Calu3 (cell line): ENCODE measurements at regions not wholly inside any gene's neighbourhood (a gene's known extent, or its start where the extent isn't known, plus 50 kb on each side); places are given as distances from the start of the nearest gene placed in this dataset.

Experiments used
- BruUV-seq: library from RNA; stranded (reverse); fragments of 400-500 nt; replicated peaks from 2 replicates; lab custom pipeline; 2021; lab: Mats Ljungman, UMichigan
- CTCF ChIA-PET: fragments of 300-600 bp; sonication (Branson Sonifier 250); formaldehyde crosslinking; loops from one replicate; lab custom pipeline; 2022; ENCODE audit warnings: antibody characterized with exemption; lab: Charles Lee
- DNase-seq: peaks from one replicate; pipeline ENCODE4 v3.0.0; 2022
- H3K27ac Mint-ChIP-seq: one replicate; pipeline ENCODE4 v1.8.0; 2022; ENCODE audit warnings: mixed read lengths; ENCODE audit not compliant: unreplicated experiment
- H3K27me3 Mint-ChIP-seq: one replicate; pipeline ENCODE4 v1.8.0; 2022; ENCODE audit warnings: mixed read lengths; ENCODE audit not compliant: unreplicated experiment
- H3K36me3 Mint-ChIP-seq: one replicate; pipeline ENCODE4 v1.8.0; 2022; ENCODE audit warnings: mild to moderate bottlenecking, moderate library complexity, mixed read lengths; ENCODE audit not compliant: insufficient read depth, unreplicated experiment
- H3K4me1 Mint-ChIP-seq: one replicate; pipeline ENCODE4 v1.8.0; 2022; ENCODE audit warnings: mild to moderate bottlenecking, low read depth, mixed read lengths; ENCODE audit not compliant: unreplicated experiment
- H3K4me3 Mint-ChIP-seq: one replicate; pipeline ENCODE4 v1.8.0; 2022; ENCODE audit warnings: mild to moderate bottlenecking, low read depth, moderate library complexity, mixed read lengths; ENCODE audit not compliant: unreplicated experiment
- H3K9me3 Mint-ChIP-seq: one replicate; pipeline ENCODE4 v1.8.0; 2022; ENCODE audit warnings: low read depth, mixed read lengths; ENCODE audit not compliant: unreplicated experiment
- CTCF ChIP-seq: fragments of 200-600 bp; IDR thresholded peaks from one replicate; pipeline ENCODE4 v1.8.0; 2022; ENCODE audit warnings: antibody characterized with exemption; ENCODE audit not compliant: unreplicated experiment
- intact Hi-C: fragments of 100-400 bp; cut with micrococcal nuclease; formaldehyde crosslinking; loops from one replicate; pipeline ENCODE4 v1.10.0; 2022; ENCODE audit not compliant: unreplicated experiment

- DNase-seq = no peak
- CTCF ChIA-PET = no interaction called here
- H3K27ac Mint-ChIP-seq = peak overlapping the region; percentile 54
- no TSS peak for BruUV-seq
- H3K4me3 Mint-ChIP-seq = no peak overlapping the region
- peaks cover 31% of the 10 kb centered on the region for H3K4me1 Mint-ChIP-seq
- TF ChIP-seq CTCF = no peak
- no peaks in the 10 kb centered on the region for H3K27me3 Mint-ChIP-seq
- intact Hi-C loops = no loop called here
- no peaks in the 10 kb centered on the region for H3K36me3 Mint-ChIP-seq
- peaks cover 4% of the 10 kb centered on the region for H3K9me3 Mint-ChIP-seq
Measured at GRCh38 chr5:166709691-166710090, 1581.8 kb upstream of the WWC1 start.

- CTCF ChIA-PET = interaction anchor here (0.8 kb wide), 1 partner anchor 9 kb away, joined by 3 read pairs; no protein-coding TSS in a partner anchor
Measured at GRCh38 chr5:166710271-166710670, 1581.2 kb upstream of the WWC1 start.

GRCh38 chr5:166712447-166713185, 1578.8 kb upstream of the WWC1 start:
- no TSS peak for BruUV-seq
- intact Hi-C loops = no loop called here
- Mint-ChIP-seq H3K4me1 (peaks cover 42% of the 10 kb centered on the region), H3K9me3 (peaks cover 11% of the 10 kb centered on the region), H3K4me3 (no peak overlapping the region), H3K36me3 (no peaks in the 10 kb centered on the region), H3K27me3 (no peaks in the 10 kb centered on the region), H3K27ac (peak overlapping the region; percentile 14)
- no peak for TF ChIP-seq CTCF
- no peak for DNase-seq
- CTCF ChIA-PET = no interaction called here

More at GRCh38 chr5:166710271-166710670, 1581.2 kb upstream of the WWC1 start:
- TF ChIP-seq CTCF = no peak
- peaks cover 7% of the 10 kb centered on the region for H3K9me3 Mint-ChIP-seq
- intact Hi-C loops = no loop called here
- DNase-seq = no peak
- no peaks in the 10 kb centered on the region for H3K27me3 Mint-ChIP-seq
- no peaks in the 10 kb centered on the region for H3K36me3 Mint-ChIP-seq
- H3K4me1 Mint-ChIP-seq = peaks cover 31% of the 10 kb centered on the region
- H3K4me3 Mint-ChIP-seq = no peak overlapping the region
- peak overlapping the region; percentile 54 for H3K27ac Mint-ChIP-seq
- no TSS peak for BruUV-seq

- Mint-ChIP-seq H3K36me3 (no peaks in the 10 kb centered on the region), H3K9me3 (peaks cover 11% of the 10 kb centered on the region), H3K27ac (peak overlapping the region; percentile 14), H3K4me3 (no peak overlapping the region), H3K4me1 (peaks cover 48% of the 10 kb centered on the region), H3K27me3 (no peaks in the 10 kb centered on the region)
- DNase-seq = no peak
- no peak for TF ChIP-seq CTCF
- intact Hi-C loops = no loop called here
- CTCF ChIA-PET = no interaction called here
- BruUV-seq = no TSS peak
Measured at GRCh38 chr5:166713295-166713694, 1578.2 kb upstream of the WWC1 start.
